Hippocampal formation (tissue), 2 donors: ENCODE measurements at regions not wholly inside any gene's neighbourhood (a gene's known extent, or its start where the extent isn't known, plus 50 kb on each side); places are given as distances from the start of the nearest gene placed in this dataset.
"Not testable (repeated sequence)": the region's sequence is repeated elsewhere in the genome, so short reads cannot be mapped to it uniquely, and the experiment has no call there.

ENCODE experiments used
- DNase-seq, 2 donors: peaks; one replicate each; lab custom pipeline; 2025; lab: John Stamatoyannopoulos, UW

DNA sequence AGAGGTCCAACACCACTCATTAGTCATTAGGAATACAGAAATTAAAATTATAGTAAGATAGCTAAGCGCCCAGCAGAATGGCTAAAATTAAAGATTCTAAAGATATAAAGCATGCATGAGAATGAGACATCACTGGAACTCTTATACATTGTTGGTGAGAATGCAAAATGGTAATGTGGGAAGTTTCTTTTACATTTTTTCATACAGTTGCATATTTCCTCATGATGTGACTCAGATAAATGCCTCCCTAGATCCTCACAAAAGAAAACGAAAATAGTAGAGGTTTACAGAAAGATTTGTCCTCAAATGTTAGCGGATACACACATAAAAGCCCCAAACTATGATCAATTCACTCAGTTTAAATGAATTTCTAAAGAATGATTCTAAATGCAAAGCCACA, 633.7 kb upstream of the GJE1 start:
- DNase-seq = no peak

DNA sequence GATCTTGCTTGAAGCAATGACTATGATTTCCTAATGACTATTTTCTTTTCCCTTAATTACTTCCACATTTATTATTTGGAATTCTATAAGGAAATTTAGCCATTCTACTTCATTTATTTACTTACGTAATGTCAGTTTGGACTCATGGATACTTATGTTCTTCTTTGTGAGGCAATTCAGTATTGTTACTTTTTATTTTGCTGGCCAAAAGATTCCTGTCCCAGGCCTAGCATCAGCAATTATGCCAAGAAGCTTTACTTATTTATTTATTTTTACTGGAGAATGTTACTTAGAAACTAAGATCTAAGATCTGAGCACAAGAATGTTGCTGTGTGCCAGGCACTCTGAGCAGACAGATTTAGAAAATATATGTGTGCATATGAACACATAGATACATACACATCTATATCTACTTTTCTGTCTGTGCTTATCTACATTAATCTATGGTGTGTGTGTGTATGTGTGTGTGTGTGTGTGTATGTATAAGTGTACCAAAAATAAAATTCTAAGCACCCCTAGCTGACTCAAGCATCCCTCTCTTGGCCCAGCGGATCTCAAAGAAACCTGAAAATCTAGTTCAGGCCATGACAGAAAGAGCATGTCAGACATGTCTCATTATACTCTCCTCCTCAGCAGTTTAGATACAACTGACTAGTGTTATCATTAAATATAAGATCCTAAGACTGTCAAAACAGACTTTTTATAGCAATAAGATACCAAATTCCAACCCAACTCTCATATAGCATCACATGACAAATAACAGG, 640.0 kb upstream of the GJE1 start:
- no peak for DNase-seq

DNA sequence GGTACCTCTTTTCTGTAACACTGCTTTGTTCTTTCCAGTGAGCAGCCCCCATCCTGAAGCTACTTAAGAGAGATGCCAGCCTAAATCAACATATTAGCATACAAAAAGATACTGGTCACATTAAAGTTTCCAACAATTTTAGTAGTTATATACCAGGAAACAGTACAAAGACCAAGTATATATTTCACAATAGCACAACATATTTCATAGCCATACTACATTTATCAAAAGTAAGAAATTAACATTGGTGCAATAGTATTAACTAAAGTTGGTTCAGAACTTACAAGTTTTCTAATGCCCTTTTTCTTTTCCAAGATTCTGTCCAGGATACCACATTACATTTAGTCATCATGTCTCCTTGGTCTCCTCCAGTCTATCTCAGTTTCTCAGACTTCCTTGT, 641.0 kb upstream of the GJE1 start:
- DNase-seq = no peak

DNA sequence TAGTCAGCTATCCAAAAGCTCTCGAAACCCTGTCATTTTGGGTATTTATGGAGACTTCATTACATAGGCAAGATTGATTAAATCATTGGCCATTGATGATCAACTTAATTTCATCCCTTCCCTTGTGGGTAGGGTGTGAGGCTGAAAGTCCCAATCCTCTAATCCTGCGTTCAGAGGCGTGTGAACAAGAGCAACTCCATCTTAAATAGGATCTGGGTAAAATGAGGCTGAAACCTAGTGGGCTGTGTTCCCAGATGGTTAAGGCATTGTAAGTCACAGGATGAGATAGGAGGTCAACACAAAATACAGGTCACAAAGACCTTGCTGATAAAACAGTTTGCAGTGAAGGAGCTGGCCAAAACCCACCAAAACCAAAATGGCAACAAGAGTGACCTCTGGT, 641.7 kb upstream of the GJE1 start:
- DNase-seq = no peak

DNA sequence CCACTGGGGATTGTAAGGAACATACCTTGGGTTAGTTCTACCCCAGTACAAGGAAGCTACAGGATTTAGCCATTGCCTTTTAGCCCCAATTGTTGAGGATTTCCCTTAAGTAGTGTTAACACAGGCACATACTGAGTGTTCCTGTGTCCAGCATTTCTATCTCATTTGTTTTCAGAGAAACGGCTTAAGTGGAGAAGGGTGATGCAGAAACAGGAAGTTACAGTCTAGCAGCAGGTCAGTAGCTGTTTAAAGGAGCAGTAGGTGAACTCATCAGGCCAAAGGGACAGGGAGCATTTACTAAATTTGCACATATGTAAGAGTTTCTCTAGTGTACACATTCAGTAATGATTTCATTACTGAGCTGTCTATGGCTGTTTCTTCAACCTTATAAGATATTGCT, 644.2 kb upstream of the GJE1 start:
- no peak for DNase-seq

DNA sequence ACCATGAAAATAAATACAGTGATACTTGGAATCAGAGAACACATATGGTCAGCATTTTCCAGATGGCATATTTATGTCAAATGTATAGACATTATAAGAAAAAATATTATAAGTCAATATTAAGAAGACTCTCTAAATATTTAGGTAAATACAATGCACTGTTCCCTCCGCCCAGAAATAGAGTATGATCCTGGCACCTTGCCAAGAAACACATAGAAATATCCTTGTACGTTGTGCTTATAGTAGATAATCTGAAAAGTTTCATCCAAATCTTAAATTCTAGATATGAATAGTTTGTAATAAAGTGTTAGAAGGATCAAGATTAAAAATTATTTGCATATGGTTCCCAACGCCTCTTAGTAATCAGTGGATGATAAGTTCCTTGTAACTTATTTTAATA, 645.8 kb upstream of the GJE1 start:
- DNase-seq = no peak

DNA sequence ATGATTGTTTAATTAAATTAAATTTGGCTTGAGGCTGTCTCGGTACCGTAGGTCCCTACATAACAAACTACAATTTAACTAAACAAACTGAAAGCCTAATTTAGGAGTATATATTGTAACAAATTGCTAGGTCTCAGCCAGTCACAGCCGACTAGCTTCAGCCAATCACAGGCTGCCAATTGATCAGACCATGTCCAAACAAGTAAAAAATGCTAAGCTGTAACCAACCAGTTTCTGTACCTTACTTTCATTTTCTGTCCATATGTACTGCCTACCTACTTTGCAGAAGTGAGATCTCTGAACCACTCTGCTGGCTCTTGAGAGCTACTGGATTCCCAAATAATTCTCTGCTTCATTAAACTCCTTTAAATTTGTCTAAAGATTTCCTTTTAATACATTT, 648.0 kb upstream of the GJE1 start:
- no peak for DNase-seq

DNA sequence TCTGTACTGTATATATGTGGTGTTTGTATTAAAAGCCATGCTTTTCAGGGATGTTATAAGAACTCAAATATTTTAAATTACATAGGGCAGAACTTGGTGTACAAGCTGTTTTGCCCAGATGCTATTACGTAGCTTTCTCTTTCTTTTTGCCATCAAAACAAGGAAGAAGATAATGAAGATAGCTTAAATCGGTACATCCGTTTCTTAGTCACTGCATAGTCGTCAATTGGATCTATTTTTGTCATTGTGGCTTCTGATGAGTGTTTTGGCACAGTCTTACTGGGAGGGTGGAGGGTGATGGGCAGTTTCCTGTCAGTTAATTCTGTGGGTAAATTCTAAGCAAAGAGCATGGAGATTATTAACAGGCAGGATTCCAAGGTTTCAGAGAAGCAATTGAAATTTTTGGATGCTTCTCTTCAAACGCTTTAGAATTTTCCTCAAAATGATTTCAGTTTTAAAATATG, 649.1 kb upstream of the GJE1 start:
- no peak for DNase-seq

DNA sequence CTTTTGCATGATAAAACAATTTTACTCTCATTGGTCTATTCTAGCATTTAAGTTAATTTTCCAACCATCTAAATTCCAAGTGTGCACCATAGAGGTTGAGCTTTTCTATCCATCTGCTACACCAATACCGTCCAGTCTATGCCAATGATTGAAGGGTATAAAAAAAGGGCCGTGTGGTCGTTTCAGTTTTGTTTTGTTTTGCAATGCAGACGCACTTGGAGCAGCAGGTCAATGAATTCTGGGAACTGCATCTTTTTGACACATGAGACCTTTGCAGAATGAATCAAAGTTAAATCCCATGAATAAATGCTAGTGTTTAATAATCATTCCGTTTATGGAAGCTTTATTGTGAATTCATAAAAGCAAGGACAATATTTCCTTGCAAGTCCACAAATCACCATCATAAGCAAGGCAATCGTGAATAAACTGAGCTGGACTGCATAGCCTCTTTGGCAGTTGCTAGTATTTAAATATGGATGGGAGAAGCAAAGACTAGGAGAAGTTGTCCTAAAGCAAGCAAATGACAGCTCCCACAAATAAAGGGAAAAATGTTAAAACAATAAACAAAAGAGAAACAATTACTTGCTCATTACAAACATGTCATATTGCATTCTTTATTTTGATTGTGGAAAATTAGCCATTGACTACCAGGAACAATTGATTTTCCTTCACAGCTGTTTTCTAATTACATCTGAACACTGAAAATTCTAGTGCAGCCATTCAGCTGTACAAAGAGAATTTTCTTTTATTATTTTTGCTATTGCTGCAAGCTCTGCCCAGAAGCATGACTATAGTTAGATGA, 649.7 kb upstream of the GJE1 start:
- no peak for DNase-seq

DNA sequence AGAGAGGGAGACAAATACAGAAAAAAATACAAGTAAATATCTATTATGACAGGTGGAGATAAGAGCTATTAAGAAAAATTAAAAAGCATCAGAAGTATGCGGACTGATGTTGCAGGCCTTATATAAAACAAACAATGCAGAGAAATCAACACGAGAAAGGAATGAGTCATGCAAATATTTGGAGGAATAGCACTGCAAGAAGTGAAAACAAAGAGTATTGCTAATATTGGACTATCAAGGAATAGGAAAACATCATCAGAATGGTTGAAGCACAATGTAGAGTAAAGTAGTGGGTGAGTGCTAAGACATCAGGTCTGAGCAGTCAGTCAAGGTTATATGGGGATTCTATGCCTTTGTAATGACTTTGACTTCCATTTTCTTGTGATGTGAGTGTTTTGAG, 657.5 kb upstream of the GJE1 start:
- no peak for DNase-seq

DNA sequence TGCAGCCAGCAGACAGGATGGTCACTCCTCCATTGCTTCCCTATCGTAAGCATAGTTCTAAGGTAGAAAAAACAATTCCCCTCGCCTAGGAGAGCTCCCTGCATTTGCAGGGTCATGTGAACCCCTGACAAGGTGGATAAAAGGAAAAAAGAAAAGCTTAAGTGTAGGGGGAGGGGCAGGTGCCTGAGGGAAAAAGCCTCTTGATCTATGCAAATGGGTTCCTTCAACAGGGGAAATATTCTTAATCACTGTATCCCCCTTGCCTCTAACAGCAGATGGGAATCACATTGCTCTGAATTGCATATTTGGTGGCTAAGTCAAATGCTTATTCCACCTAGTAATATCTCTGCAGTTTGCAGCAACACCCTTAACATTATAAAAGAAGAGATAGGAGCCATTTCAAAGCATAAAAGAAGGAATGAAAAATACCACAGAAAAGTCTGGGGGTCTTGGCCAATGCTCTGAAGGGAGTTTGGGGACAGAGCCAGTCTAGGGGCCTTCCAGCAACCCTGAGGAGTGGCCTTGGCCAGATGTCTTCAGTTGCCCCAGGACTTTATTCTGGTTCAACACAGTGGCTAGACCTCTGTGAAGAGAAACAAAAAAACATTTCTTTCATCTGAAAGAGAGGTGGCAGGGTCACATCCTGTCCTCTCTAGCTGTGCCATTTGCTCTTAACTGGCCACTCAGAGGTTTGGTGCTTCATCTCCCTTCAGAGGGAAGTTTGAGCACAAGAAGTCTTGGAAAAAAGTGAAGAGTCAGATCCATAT, 660.4 kb upstream of the GJE1 start:
- DNase-seq = no peak

DNA sequence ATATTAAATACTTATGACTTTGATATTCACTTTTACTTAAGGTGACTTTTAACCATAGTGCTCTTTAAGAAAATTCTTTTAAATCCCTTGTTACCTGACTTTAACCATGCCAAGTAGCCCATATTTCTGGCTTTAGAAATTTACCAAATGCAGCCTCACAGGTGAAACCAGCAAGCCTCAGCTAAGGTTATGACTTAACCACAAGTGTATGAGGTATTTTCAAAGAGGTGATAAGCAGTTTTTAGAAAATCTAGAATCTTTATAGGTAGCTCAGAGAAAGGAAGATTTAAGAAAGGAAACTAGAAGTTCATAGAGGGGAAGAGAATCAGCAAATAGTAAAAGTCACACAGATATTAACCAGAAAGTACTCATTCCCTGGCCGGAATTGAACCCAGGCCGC, 661.9 kb upstream of the GJE1 start:
- no peak for DNase-seq

DNA sequence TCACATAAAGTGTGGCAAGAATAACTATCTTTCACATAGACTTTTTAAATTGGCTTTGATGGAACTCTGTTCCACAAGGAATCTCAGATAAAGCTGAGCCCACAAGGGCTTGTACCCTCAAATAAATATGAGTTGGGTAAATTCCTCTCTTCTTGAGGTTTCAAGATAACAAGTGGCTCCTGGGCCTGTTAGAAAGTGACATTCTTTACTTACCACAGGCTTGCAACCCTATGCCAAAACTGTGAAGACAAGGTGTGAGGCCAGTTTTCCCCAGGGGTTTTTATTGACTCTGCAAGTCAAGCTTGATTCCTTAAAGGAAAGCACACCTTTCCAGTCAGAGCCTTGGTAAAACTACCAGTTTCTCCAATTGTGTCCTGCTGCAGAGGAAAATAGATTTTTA, 664.8 kb upstream of the GJE1 start:
- DNase-seq = no peak

DNA sequence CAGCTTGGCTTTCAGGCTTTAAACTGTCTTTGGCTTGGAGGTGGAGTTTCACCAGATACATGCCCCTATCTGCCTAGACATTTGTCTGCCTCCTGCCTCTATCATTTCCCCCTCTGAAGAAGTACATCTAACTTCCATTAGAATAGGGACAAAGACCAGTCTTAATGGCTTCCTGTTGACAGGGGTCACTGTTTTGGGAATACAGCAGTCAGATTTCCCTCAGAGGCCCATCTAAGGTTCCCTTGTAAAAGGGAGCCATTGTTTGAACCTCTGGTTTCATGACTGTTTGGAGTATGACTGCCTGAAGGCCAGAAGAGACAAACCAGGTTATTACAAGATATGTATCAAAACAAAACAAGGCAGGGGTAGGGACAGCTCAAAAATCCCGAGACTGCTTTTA, 665.7 kb upstream of the GJE1 start:
- DNase-seq = no peak

DNA sequence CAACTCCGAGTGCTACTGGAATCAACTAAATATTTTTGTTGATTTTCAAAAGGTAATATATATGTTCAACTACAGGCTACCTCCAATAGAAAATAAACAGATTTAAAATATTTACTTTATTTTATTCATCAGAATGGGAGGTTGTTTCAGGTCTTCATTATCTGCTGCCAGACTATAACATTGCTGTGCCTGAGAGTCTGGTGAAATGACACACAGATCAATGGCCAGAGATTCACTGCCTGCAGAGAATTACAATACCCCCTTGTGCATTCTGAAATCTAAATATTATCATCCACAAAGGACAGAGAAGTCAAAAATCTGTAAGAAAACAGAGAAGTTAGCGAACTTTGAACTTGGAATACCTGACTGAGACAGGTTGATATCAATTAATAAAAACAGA, 667.8 kb upstream of the GJE1 start:
- DNase-seq = no peak

DNA sequence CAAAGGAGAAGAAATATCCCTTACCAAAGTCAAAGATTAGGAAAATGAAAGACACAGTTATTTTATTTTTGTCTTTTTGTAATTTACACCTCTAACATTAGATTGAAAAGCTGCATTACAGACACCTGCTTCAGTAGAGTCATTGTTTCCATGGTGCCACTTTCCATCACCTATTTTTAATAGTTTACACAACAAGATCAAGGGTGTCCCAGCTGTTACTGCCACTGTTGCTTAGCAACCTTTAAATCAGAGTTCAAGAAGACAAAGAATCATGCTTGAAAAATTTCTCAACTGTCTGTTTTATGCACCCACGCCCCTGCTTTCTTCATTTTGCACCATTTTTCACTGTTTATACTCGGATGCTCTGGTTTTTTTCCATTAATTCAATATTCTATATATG, 668.2 kb upstream of the GJE1 start:
- DNase-seq = no peak

DNA sequence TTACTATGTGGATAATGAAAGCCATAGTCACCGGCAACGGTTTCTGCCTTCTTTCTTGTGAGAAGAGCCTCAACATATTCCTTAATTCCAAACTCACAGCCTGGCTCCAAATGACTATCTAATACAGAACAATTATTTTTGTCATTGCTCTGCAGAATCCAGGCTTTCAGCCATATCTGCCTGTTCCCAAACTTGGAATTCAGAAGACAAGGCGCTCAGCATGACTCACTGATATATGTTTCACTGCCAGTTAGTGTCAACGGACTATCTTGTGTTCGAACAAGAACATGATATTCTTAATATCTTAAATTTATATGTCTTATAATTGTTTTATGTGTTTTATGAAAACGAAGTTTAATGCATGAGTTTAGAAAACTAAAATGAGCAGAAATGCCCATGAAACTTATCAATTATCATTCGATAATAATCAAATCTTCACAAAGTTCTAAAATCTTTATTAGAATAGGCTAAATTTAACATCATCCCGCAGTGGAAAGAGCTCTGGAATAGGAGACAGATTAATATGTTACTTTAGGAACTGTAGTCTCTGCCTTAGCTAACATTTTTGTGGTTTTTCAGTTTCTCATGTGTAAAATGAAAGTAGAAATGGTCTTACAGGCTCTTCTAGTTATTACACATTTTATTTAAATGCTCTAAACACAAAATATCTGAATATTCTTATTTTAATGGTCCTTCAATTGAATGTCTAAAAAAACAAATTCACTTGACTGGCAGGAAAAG, 669.3 kb upstream of the GJE1 start:
- no peak for DNase-seq

DNA sequence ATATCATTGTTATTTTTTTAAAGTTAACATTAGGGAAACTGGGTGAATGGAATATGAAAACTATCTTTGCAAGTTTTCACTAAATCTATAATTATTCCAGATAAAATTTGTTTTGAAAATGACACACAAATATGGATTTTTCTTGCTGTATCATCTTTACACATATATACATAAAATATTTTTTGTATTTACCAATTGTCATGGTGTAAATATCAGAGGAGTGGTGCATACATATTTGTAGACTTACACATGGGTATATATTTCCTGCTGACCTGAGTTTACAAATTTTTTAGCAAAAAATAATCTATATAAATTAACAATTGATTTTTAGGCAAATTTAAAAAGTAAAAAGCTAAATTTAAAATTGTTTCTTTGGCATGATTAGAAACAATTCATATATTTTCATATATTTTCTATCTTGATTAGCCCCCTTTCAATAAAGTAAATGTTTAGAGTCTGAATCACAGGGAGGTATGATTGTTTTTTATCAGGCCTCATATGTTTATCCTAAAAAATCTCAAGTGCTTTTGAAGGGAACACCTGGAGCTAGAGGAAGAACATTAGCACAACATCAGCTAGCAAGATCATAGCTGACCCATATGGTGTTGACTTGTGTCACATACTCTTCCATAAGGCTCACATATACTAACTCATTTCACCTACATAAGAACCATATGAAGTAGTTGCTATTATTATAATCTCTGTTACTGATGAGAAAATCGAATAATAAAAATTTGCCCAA, 671.8 kb upstream of the GJE1 start:
- no peak for DNase-seq

DNA sequence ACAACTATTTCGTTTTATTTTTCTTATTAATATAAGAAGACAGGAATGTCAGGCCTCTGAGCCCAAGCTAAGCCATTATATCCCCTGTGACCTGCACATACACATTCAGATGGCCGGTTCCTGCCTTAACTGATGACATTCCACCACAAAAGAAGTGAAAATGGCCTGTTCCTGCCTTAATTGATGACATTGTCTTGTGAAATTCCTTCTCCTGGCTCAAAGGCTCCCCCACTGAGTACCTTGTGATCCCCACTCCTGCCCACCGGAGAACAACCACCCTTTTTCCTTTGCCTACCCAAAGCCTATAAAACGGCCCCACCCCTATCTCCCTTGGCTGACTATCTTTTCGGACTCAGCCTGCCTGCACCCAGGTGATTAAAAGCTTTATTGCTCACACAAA, 672.5 kb upstream of the GJE1 start:
- DNase-seq = not testable (repeated sequence)

DNA sequence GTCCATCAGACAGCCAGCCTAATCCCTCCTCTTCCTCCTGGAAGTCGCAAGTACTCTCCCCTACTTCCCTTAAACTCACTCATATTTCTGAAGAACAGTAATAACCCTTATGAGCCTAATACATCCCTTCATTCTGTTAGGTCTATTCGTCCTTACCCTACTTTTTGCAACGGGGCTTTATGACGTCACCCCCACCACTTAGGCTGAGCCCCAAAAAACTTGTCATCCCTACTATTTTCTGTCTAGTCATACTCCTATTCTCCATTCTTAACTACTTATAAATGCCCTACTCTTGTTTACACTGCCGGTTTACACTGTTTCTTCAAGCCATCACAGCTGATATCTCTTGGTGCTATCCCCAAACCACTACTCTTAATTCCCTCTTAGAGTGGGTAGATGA, 674.7 kb upstream of the GJE1 start:
- not testable (repeated sequence) for DNase-seq

DNA sequence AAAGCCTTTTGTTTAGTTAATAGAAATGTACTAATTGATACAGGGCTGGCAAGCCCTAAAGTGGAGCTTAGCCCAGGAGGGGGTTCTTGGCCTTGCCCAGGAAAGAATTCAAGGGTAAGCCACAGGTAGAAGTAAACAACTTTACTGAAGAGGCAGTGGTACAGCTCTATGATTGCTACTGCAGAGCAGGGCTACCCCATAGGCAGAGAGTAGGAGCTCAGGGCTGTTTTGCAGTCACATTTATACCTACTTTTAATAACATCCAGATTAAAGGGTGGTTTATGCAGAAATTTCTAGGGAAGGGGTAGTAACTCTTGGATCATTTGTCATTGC, 680.4 kb upstream of the GJE1 start:
- DNase-seq = no peak
